ENCODE measurements at regions not wholly inside any gene's neighbourhood (a gene's known extent, or its start where the extent isn't known, plus 50 kb on each side); places are given as distances from the start of the nearest gene placed in this dataset.

DNA sequence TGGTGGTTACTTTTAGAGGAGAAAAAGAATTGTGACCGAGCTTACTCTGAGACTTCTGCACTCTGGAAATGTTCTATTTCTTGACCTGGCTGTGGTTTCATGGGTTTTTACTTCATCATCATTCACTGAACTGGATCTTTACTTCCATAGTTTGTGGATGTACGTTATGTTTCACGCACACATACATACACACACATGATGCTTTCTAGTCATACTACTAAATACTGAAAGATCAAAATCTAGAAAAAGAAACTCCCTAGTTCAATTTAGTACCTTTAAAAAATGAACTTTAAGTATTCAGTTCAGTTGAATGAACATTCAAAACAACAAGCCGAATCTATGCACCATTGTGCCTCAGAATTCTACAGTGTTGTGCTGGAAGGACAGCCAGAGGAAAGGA, 65.0 kb downstream of the TEX35 start:
- Mint-ChIP-seq H3K27me3 (ENCODE audit: unreplicated experiment) (no peaks in the 10 kb centered on the region), H3K4me1 (ENCODE audit: low read depth, unreplicated experiment) (peaks cover 2% of the 10 kb centered on the region), H3K4me3 (ENCODE audit: unreplicated experiment) (no peak overlapping the region), H3K9me3 (ENCODE audit: unreplicated experiment) (no peaks in the 10 kb centered on the region), H3K27ac (ENCODE audit: unreplicated experiment) (no peak overlapping the region), H3K36me3 (ENCODE audit: unreplicated experiment) (no peaks in the 10 kb centered on the region)
- TF ChIP-seq, protein P1, sequence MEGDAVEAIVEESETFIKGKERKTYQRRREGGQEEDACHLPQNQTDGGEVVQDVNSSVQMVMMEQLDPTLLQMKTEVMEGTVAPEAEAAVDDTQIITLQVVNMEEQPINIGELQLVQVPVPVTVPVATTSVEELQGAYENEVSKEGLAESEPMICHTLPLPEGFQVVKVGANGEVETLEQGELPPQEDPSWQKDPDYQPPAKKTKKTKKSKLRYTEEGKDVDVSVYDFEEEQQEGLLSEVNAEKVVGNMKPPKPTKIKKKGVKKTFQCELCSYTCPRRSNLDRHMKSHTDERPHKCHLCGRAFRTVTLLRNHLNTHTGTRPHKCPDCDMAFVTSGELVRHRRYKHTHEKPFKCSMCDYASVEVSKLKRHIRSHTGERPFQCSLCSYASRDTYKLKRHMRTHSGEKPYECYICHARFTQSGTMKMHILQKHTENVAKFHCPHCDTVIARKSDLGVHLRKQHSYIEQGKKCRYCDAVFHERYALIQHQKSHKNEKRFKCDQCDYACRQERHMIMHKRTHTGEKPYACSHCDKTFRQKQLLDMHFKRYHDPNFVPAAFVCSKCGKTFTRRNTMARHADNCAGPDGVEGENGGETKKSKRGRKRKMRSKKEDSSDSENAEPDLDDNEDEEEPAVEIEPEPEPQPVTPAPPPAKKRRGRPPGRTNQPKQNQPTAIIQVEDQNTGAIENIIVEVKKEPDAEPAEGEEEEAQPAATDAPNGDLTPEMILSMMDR (IDR thresholded peaks at IDR 0.05; ENCODE audit: partially characterized antibody, unreplicated experiment) = no peak
- DNase-seq = no peak

DNA sequence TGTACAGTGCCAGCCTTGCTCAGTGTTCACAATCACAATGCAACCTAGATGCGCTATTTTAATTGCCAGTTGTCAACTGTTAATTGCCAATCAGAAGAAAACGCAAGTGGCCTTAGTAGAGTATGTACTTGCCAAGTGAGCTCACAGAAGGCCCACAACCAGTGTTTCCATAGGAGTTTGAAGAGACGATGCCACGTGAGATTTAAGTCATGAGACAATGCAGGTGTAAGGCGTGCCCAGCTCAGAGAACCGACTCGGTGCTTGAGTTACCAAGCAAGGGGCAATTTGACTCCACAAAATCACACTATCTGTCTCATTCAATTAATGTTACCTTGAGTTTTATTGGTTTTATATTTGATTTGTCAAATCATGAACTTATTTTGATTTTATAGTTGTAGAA, 65.6 kb downstream of the TEX35 start:
- Mint-ChIP-seq H3K36me3 (ENCODE audit: unreplicated experiment) (no peaks in the 10 kb centered on the region), H3K27me3 (ENCODE audit: unreplicated experiment) (no peaks in the 10 kb centered on the region), H3K9me3 (ENCODE audit: unreplicated experiment) (no peaks in the 10 kb centered on the region), H3K4me3 (ENCODE audit: unreplicated experiment) (no peak overlapping the region), H3K4me1 (ENCODE audit: low read depth, unreplicated experiment) (peaks cover 2% of the 10 kb centered on the region), H3K27ac (ENCODE audit: unreplicated experiment) (no peak overlapping the region)
- TF ChIP-seq, protein P1 (IDR thresholded peaks at IDR 0.05; ENCODE audit: partially characterized antibody, unreplicated experiment) = no peak
- DNase-seq = no peak

DNA sequence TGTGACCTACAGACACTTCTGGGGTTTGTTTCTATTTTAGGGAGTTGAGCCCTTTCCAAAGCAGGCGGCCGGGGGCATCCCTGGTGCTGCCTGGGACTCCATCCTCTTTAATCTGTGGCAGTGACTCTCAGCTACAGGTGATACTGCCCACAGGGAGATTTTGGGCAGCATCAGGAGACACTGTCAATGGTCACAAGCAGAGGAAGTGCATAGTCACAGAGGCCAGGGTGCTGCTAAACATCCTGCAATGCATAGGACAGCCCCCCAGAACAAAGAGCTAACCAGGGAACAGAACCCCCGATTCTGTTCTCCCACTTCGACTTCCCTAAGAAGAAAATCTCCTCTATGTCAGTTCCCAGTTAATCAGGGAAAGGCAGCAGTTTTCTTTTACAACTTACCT, 66.2 kb downstream of the TEX35 start:
- Mint-ChIP-seq H3K36me3 (ENCODE audit: unreplicated experiment) (no peaks in the 10 kb centered on the region), H3K9me3 (ENCODE audit: unreplicated experiment) (no peaks in the 10 kb centered on the region), H3K27ac (ENCODE audit: unreplicated experiment) (no peak overlapping the region), H3K4me1 (ENCODE audit: low read depth, unreplicated experiment) (peaks cover 2% of the 10 kb centered on the region), H3K4me3 (ENCODE audit: unreplicated experiment) (no peak overlapping the region), H3K27me3 (ENCODE audit: unreplicated experiment) (peaks cover 2% of the 10 kb centered on the region)
- TF ChIP-seq, protein P1 (IDR thresholded peaks at IDR 0.05; ENCODE audit: partially characterized antibody, unreplicated experiment) = no peak
- no peak for DNase-seq

DNA sequence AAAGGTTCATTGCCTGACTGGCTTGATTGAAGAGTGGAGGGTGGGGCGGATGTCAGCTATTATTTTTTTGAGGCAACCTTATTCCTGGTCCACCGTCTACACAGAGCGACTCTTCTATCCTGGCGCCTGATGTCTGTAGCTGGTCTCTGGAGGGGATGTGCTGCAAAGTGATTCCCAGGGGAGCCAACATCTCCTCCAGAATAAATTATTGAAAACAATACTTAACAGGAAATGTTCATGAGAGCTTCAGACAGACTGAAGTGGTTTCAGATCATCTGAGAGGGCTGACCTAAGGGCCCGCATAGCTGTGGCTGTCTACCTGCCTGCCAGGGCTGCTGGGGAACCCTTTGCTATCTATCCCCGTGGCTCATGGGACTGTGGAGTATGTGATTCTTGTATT, 66.7 kb downstream of the TEX35 start:
- Mint-ChIP-seq H3K36me3 (ENCODE audit: unreplicated experiment) (no peaks in the 10 kb centered on the region), H3K27ac (ENCODE audit: unreplicated experiment) (no peak overlapping the region), H3K27me3 (ENCODE audit: unreplicated experiment) (peaks cover 2% of the 10 kb centered on the region), H3K4me3 (ENCODE audit: unreplicated experiment) (no peak overlapping the region), H3K9me3 (ENCODE audit: unreplicated experiment) (no peaks in the 10 kb centered on the region), H3K4me1 (ENCODE audit: low read depth, unreplicated experiment) (peaks cover 2% of the 10 kb centered on the region)
- TF ChIP-seq, protein P1 (IDR thresholded peaks at IDR 0.05; ENCODE audit: partially characterized antibody, unreplicated experiment) = no peak
- DNase-seq = no peak

DNA sequence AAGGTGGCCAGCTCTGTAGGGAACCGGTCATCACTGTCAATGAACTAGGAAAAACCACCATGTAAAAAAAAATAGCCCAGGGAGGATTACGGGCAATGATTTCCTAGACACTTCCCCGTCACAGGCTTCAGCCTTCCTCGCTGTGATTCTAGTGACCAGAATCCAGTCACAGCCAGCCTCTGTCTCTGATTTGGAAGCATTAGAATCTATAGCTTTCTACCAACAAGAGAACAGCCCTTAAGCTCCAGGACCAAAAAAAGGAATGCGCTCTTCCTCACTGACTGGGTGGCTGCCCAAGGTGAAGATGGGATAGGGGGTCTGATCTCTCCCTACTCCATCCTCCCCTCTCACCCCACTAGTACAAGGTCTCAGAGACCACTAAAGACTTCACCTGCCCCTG, 67.2 kb downstream of the TEX35 start:
- Mint-ChIP-seq H3K9me3 (ENCODE audit: unreplicated experiment) (no peaks in the 10 kb centered on the region), H3K27me3 (ENCODE audit: unreplicated experiment) (peaks cover 2% of the 10 kb centered on the region), H3K4me3 (ENCODE audit: unreplicated experiment) (no peak overlapping the region), H3K36me3 (ENCODE audit: unreplicated experiment) (no peaks in the 10 kb centered on the region), H3K4me1 (ENCODE audit: low read depth, unreplicated experiment) (peaks cover 2% of the 10 kb centered on the region), H3K27ac (ENCODE audit: unreplicated experiment) (no peak overlapping the region)
- no peak for DNase-seq
- TF ChIP-seq, protein P1 (IDR thresholded peaks at IDR 0.05; ENCODE audit: partially characterized antibody, unreplicated experiment) = no peak

All from glutamatergic neuron (in vitro differentiated cells).